B cell (primary cell): ENCODE measurements at regions not wholly inside any gene's neighbourhood (a gene's known extent, or its start where the extent isn't known, plus 50 kb on each side); places are given as distances from the start of the nearest gene placed in this dataset.

Source experiments
- ATAC-seq: fragments of 200-7000 bp; cut with Tn5 transposase; one replicate; pipeline ENCODE4 v1.10.0; 2021; ENCODE audit warnings: low read depth, mild to moderate bottlenecking, moderate number of reproducible peaks, moderate library complexity
- CTCF ChIA-PET: fragments of 350-600 bp; sonication (Branson Sonifier 250); formaldehyde crosslinking; loops from one replicate; lab custom pipeline; 2021; ENCODE audit warnings: antibody characterized with exemption, inconsistent platforms; lab: Charles Lee
- POLR2A ChIA-PET: fragments of 350-600 bp; sonication (Branson Sonifier 250); formaldehyde crosslinking; loops from one replicate; lab custom pipeline; 2021; ENCODE audit warnings: antibody characterized with exemption; lab: Charles Lee
- DNase-seq: peaks from one replicate; pipeline ENCODE4 v3.0.0; 2013
- H2AFZ ChIP-seq: 2 replicates; pipeline ENCODE4 v1.6.1; 2012; ENCODE audit warnings: mild to moderate bottlenecking, low read depth, low read length; ENCODE audit not compliant: insufficient read depth, poor library complexity, severe bottlenecking
- H3K27ac ChIP-seq, 2 donors: 1 replicate in 1 of 2; 2 replicates in 1 of 2; pipeline ENCODE4 v1.5.1; 2012 to 2013; ENCODE audit warnings: low read length in 2 of 2, mild to moderate bottlenecking in 2 of 2, moderate library complexity in 1 of 2
- H3K27me3 ChIP-seq, 4 experiments: fragments of 200-600 bp in 1 of 4; sonication (generic) in 1 of 4; replicated peaks in 1 of 4; 1 replicate in 2 of 4; 2 replicates in 2 of 4; pipeline versions ENCODE4 v1.6.1 to v1.7.0; 2013 to 2016; ENCODE audit warnings: low read length in 3 of 4, mild to moderate bottlenecking in 2 of 4, mixed read lengths in 1 of 4, moderate library complexity in 1 of 4; ENCODE audit not compliant: insufficient read depth in 4 of 4, control insufficient read depth in 3 of 4; ENCODE audit errors: control extremely low read depth in 1 of 4
- H3K36me3 ChIP-seq, 2 experiments: replicated peaks in 1 of 2; 1 replicate in 1 of 2; 2 replicates in 1 of 2; pipeline versions ENCODE4 v1.6.1 to v1.7.1; 2013; ENCODE audit warnings: low read length in 1 of 2; ENCODE audit not compliant: insufficient read depth in 2 of 2, control insufficient read depth in 1 of 2; ENCODE audit errors: control extremely low read depth in 1 of 2, extremely low read depth in 1 of 2
- H3K4me1 ChIP-seq, 2 donors: fragments of 200-600 bp in 1 of 2; sonication (generic) in 1 of 2; 1 replicate in 1 of 2; 2 replicates in 1 of 2; pipeline versions ENCODE4 v1.5.1 to v1.6.1; 2013 to 2017; ENCODE audit warnings: low read length in 2 of 2; ENCODE audit not compliant: control insufficient read depth in 2 of 2, insufficient read depth in 2 of 2
- H3K4me2 ChIP-seq: replicated peaks from 2 replicates; pipeline ENCODE3; 2012; ENCODE audit warnings: mild to moderate bottlenecking, low read depth, low read length; ENCODE audit not compliant: poor library complexity, severe bottlenecking
- H3K4me3 ChIP-seq, 5 experiments: fragments of 200-600 bp in 1 of 5; sonication (generic) in 1 of 5; 1 replicate in 3 of 5; 2 replicates in 2 of 5; pipeline versions ENCODE4 v1.5.1 to v1.7.0; 2011 to 2016; ENCODE audit warnings: low read length in 4 of 5, mild to moderate bottlenecking in 4 of 5, low read depth in 2 of 5, control low read depth in 1 of 5, moderate library complexity in 1 of 5; ENCODE audit not compliant: insufficient read depth in 1 of 5; ENCODE audit errors: control extremely low read depth in 1 of 5, extremely low read depth in 1 of 5
- H3K79me2 ChIP-seq: fragments of 200-600 bp; sonication (generic); one replicate; pipeline ENCODE4 v1.6.0; 2016; ENCODE audit warnings: low read length; ENCODE audit not compliant: control insufficient read depth, insufficient read depth
- H3K9ac ChIP-seq: fragments of 200-600 bp; sonication (generic); 2 replicates; pipeline ENCODE4 v1.6.1; 2017; ENCODE audit warnings: mild to moderate bottlenecking, low read length, moderate library complexity
- H3K9me3 ChIP-seq, 3 donors: one replicate each; pipeline versions ENCODE4 v1.6.1 to v1.7.1; 2013; ENCODE audit warnings: low read length in 2 of 3; ENCODE audit not compliant: control insufficient read depth in 2 of 3, insufficient read depth in 1 of 3; ENCODE audit errors: control extremely low read depth in 1 of 3
- H4K20me1 ChIP-seq: 2 replicates; pipeline ENCODE4 v1.6.0; 2012; ENCODE audit warnings: mild to moderate bottlenecking, low read length; ENCODE audit not compliant: insufficient read depth, control insufficient read depth, poor library complexity, severe bottlenecking
- H3K27ac Mint-ChIP-seq: one replicate; pipeline ENCODE4 v1.8.0; 2021; ENCODE audit warnings: mixed read lengths
- H3K27me3 Mint-ChIP-seq: one replicate; pipeline ENCODE4 v1.8.0; 2021; ENCODE audit warnings: mixed read lengths
- H3K4me1 Mint-ChIP-seq: one replicate; pipeline ENCODE4 v1.8.0; 2021; ENCODE audit warnings: mixed read lengths
- H3K4me3 Mint-ChIP-seq: one replicate; pipeline ENCODE4 v1.8.0; 2021; ENCODE audit warnings: mixed read lengths
- H3K9me3 Mint-ChIP-seq: one replicate; pipeline ENCODE4 v1.8.0; 2022; ENCODE audit warnings: mixed read lengths; ENCODE audit not compliant: insufficient read depth
- CTCF ChIP-seq: fragments of 200-600 bp; IDR thresholded peaks from one replicate; pipeline ENCODE4 v1.8.0; 2022; ENCODE audit warnings: antibody characterized with exemption, mild to moderate bottlenecking
- EZH2 ChIP-seq: IDR thresholded peaks from 2 replicates; pipeline ENCODE4 v1.6.1; 2012; ENCODE audit warnings: borderline replicate concordance, low read depth, mild to moderate bottlenecking, moderate library complexity, low read length; ENCODE audit not compliant: insufficient read depth, poor library complexity, severe bottlenecking
- WGBS: methylation state at CpG from one replicate; pipeline ENCODE4 v1.1.5; 2013; ENCODE audit warnings: missing lambda C conversion rate; ENCODE audit not compliant: insufficient coverage; 5-methylcytosine and 5-hydroxymethylcytosine counted together
- intact Hi-C: fragments of 100-400 bp; cut with micrococcal nuclease; formaldehyde crosslinking; loops from one replicate; pipeline ENCODE4 v1.10.0; 2022

GRCh38 chr3:174613173-174613572 is 246.0 kb upstream of the NAALADL2 start:
- no peaks in the 10 kb centered on the region for H3K36me3 ChIP-seq
- ChIA-PET CTCF (no interaction called here), POLR2A (no interaction called here)
- Mint-ChIP-seq H3K4me3 (no peak overlapping the region), H3K27ac (no peak overlapping the region), H3K27me3 (no peaks in the 10 kb centered on the region), H3K4me1 (no peaks in the 10 kb centered on the region), H3K9me3 (peaks cover 2% of the 10 kb centered on the region)
- TF ChIP-seq CTCF: no peak
- TF ChIP-seq EZH2: no peak
- H3K4me1 ChIP-seq: no peaks in the 10 kb centered on the region
- H3K9ac ChIP-seq: no peak overlapping the region
- H4K20me1 ChIP-seq: no peaks in the 10 kb centered on the region
- intact Hi-C loops: no loop called here
- DNase-seq: no peak
- H3K4me2 ChIP-seq: no peak overlapping the region
- peaks cover 0 to 2% (median 0%) of the 10 kb centered on the region in 3 donors for H3K9me3 ChIP-seq
- ATAC-seq: no peak
- H3K79me2 ChIP-seq: no peaks in the 10 kb centered on the region
- WGBS: 67% methylated on average over 1 of the region's 1 CpG
- no peak overlapping the region for H2AFZ ChIP-seq
- no peak overlapping the region for H3K27ac ChIP-seq
- H3K4me3 ChIP-seq: no peak overlapping the region
- H3K27me3 ChIP-seq: no peaks in the 10 kb centered on the region

- DNase-seq (no peak), ATAC-seq (no peak)
- H4K20me1 ChIP-seq: no peaks in the 10 kb centered on the region
- TF ChIP-seq EZH2: no peak
- no peak for TF ChIP-seq CTCF
- intact Hi-C loops: no loop called here
- H3K4me3 Mint-ChIP-seq: no peak overlapping the region
- H3K79me2 ChIP-seq: no peaks in the 10 kb centered on the region
- no peaks in the 10 kb centered on the region for H3K27me3 ChIP-seq
- H3K36me3 ChIP-seq: no peaks in the 10 kb centered on the region
- peaks cover 0 to 2% (median 0%) of the 10 kb centered on the region in 3 donors for H3K9me3 ChIP-seq
- WGBS: 60% methylated on average over 1 of the region's 2 CpGs
- no peak overlapping the region for H3K4me2 ChIP-seq
- ChIA-PET CTCF (no interaction called here), POLR2A (no interaction called here)
- H3K4me3 ChIP-seq: no peak overlapping the region
- no peak overlapping the region for H2AFZ ChIP-seq
- H3K9me3 Mint-ChIP-seq: peaks cover 2% of the 10 kb centered on the region
- no peak overlapping the region for H3K9ac ChIP-seq
- H3K4me1 Mint-ChIP-seq: peaks cover under 1% of the 10 kb centered on the region
- no peak overlapping the region for H3K27ac ChIP-seq
- H3K27me3 Mint-ChIP-seq: no peaks in the 10 kb centered on the region
- H3K27ac Mint-ChIP-seq: no peak overlapping the region
- no peaks in the 10 kb centered on the region for H3K4me1 ChIP-seq
These were observed 245.1 kb upstream of the NAALADL2 start for GRCh38 chr3:174614036-174614435.
